Calu3 (cell line): ENCODE measurements at regions not wholly inside any gene's neighbourhood (a gene's known extent, or its start where the extent isn't known, plus 50 kb on each side); places are given as distances from the start of the nearest gene placed in this dataset.

Experiments
- BruUV-seq: library from RNA; stranded (reverse); fragments of 400-500 nt; replicated peaks from 2 replicates; lab custom pipeline; 2021; lab: Mats Ljungman, UMichigan
- CTCF ChIA-PET: fragments of 300-600 bp; sonication (Branson Sonifier 250); formaldehyde crosslinking; loops from one replicate; lab custom pipeline; 2022; ENCODE audit warnings: antibody characterized with exemption; lab: Charles Lee
- DNase-seq: peaks from one replicate; pipeline ENCODE4 v3.0.0; 2022
- H3K27ac Mint-ChIP-seq: one replicate; pipeline ENCODE4 v1.8.0; 2022; ENCODE audit warnings: mixed read lengths; ENCODE audit not compliant: unreplicated experiment
- H3K27me3 Mint-ChIP-seq: one replicate; pipeline ENCODE4 v1.8.0; 2022; ENCODE audit warnings: mixed read lengths; ENCODE audit not compliant: unreplicated experiment
- H3K36me3 Mint-ChIP-seq: one replicate; pipeline ENCODE4 v1.8.0; 2022; ENCODE audit warnings: mild to moderate bottlenecking, moderate library complexity, mixed read lengths; ENCODE audit not compliant: insufficient read depth, unreplicated experiment
- H3K4me1 Mint-ChIP-seq: one replicate; pipeline ENCODE4 v1.8.0; 2022; ENCODE audit warnings: mild to moderate bottlenecking, low read depth, mixed read lengths; ENCODE audit not compliant: unreplicated experiment
- H3K4me3 Mint-ChIP-seq: one replicate; pipeline ENCODE4 v1.8.0; 2022; ENCODE audit warnings: mild to moderate bottlenecking, low read depth, moderate library complexity, mixed read lengths; ENCODE audit not compliant: unreplicated experiment
- H3K9me3 Mint-ChIP-seq: one replicate; pipeline ENCODE4 v1.8.0; 2022; ENCODE audit warnings: low read depth, mixed read lengths; ENCODE audit not compliant: unreplicated experiment
- intact Hi-C: fragments of 100-400 bp; cut with micrococcal nuclease; formaldehyde crosslinking; loops from one replicate; pipeline ENCODE4 v1.10.0; 2022; ENCODE audit not compliant: unreplicated experiment
- TF ChIP-seq, protein P1 (sequence below): fragments of 200-600 bp; IDR thresholded peaks from one replicate; pipeline ENCODE4 v1.8.0; 2022; ENCODE audit warnings: antibody characterized with exemption; ENCODE audit not compliant: unreplicated experiment

DNA sequence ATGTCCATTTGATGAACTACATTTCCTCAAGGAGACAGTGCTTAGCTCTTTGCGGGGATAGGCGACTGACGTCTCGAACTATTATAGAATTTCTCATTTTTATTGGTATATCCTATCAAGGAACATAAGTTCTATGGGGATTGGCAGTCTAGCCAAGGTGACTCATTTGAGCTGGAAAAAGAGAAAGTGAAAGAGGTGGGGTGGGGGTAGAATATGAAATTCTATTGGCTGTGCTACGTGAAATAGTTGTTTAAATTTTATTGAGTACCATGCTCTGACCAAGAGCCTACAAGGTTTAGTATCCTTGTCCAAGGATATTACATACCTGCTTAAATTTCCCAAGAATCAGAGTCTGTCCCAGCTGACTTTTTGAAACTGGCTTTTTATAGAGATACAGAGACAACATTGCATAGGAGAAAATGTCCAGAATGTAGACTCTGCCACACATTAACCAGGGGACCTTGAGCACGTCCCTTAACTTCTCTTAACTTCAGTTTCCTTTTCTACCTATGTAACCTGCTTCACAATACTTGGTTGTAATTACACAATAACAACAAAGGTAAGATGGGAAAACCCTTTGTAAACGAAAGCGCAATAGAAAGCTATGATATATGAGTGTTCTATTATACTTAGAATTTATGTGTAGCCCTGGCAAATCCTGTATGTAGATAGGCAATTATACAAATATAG, 226.4 kb upstream of the WWC1 start:
- CTCF ChIA-PET, result no interaction called here
- no peak overlapping the region for H3K27ac Mint-ChIP-seq
- peaks cover 16% of the 10 kb centered on the region for H3K4me1 Mint-ChIP-seq
- H3K36me3 Mint-ChIP-seq, result no peaks in the 10 kb centered on the region
- intact Hi-C loops, result no loop called here
- no peaks in the 10 kb centered on the region for H3K9me3 Mint-ChIP-seq
- no peak for DNase-seq
- no TSS peak for BruUV-seq
- peaks cover 76% of the 10 kb centered on the region for H3K27me3 Mint-ChIP-seq
- H3K4me3 Mint-ChIP-seq, result peak overlapping the region; percentile 17
- TF ChIP-seq, protein P1, sequence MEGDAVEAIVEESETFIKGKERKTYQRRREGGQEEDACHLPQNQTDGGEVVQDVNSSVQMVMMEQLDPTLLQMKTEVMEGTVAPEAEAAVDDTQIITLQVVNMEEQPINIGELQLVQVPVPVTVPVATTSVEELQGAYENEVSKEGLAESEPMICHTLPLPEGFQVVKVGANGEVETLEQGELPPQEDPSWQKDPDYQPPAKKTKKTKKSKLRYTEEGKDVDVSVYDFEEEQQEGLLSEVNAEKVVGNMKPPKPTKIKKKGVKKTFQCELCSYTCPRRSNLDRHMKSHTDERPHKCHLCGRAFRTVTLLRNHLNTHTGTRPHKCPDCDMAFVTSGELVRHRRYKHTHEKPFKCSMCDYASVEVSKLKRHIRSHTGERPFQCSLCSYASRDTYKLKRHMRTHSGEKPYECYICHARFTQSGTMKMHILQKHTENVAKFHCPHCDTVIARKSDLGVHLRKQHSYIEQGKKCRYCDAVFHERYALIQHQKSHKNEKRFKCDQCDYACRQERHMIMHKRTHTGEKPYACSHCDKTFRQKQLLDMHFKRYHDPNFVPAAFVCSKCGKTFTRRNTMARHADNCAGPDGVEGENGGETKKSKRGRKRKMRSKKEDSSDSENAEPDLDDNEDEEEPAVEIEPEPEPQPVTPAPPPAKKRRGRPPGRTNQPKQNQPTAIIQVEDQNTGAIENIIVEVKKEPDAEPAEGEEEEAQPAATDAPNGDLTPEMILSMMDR, result no peak

DNA sequence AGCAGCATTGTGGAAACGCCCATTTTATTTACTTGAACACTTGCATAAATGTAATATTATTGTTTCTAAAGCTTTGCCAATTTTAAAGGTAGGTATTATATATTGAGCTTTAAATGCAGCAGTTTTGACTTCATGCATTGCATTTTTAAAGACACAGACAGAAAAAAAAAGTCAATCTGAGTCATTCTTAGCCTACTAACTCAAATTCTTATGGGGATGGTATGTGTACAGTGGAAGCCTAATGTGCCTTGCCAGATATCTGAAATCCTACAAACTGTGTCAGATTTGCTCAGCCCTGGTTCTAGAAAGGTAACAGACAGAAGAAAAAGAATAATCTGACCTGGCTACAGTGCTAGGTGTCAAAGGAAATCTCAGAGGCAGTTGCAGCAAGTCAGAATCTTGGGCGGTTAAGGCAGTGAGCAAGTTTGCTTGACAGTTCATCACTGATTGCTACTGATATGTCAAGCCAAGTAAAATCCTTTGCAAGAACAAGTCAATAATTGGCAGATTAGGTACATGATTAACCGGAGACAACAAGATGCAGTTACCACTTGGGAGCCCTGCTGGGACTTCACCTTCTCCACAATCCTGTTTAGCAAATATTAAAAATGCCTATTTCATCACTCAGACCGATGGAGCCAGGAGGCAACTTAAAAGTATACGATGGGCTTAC, 224.8 kb upstream of the WWC1 start:
- Mint-ChIP-seq H3K4me3 (no peak overlapping the region), H3K27ac (no peak overlapping the region), H3K36me3 (no peaks in the 10 kb centered on the region), H3K9me3 (no peaks in the 10 kb centered on the region), H3K4me1 (peaks cover 16% of the 10 kb centered on the region), H3K27me3 (peaks cover 78% of the 10 kb centered on the region)
- TF ChIP-seq, protein P1, result no peak
- CTCF ChIA-PET, result no interaction called here
- BruUV-seq, result no TSS peak
- intact Hi-C loops, result no loop called here
- no peak for DNase-seq

DNA sequence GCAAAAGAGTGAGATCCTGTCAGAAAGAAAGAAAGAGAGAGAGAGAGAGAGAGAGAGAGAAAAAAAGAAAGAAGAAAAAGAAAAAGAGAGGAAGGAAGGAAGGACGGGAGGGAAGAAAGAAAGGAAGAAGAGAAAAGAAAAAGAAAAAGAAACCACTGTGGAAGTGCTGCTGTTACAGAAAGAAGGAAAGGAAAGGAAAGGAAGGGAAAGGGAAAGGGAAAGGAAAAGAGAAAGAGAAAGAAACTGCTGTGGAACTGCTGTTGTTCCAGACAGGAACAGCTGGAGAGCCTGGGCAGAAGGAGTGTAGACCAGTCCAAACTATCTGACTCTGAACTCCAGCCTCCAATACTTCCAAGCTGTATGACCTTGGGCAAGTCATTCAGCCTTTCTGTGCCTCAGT, 220.7 kb upstream of the WWC1 start:
- no peak overlapping the region for H3K27ac Mint-ChIP-seq
- TF ChIP-seq, protein P1, result no peak
- no peak overlapping the region for H3K4me3 Mint-ChIP-seq
- H3K9me3 Mint-ChIP-seq, result no peaks in the 10 kb centered on the region
- BruUV-seq, result no TSS peak
- intact Hi-C loops, result no loop called here
- H3K36me3 Mint-ChIP-seq, result no peaks in the 10 kb centered on the region
- peaks cover 9% of the 10 kb centered on the region for H3K4me1 Mint-ChIP-seq
- CTCF ChIA-PET, result interaction anchor here (0.7 to 1.0 kb wide), 2 partner anchors 14 to 139 kb away, joined by 3 read pairs; no protein-coding TSS in a partner anchor
- H3K27me3 Mint-ChIP-seq, result peaks cover 76% of the 10 kb centered on the region
- no peak for DNase-seq

DNA sequence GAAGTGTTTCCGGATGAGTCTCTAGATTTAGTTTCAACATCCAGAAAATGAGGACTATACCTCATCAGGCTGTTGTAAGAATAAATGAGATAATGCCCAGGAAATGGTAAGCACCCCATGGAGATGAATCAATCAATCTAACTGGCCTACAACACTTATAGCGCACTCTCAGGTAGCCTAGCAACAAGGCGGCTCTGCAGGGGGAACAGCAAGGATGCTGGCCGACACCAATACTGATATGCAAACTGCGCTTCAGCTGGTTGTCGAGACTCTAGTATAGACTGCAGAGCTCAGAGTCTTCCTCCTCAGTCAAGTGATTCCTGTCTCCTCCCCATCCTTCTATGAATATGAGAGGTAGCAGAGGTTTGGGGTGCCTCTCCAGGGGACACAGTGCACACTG, 218.8 kb upstream of the WWC1 start:
- H3K4me1 Mint-ChIP-seq, result no peaks in the 10 kb centered on the region
- CTCF ChIA-PET, result no interaction called here
- no peak overlapping the region for H3K4me3 Mint-ChIP-seq
- TF ChIP-seq, protein P1, result no peak
- BruUV-seq, result no TSS peak
- no peaks in the 10 kb centered on the region for H3K9me3 Mint-ChIP-seq
- H3K36me3 Mint-ChIP-seq, result no peaks in the 10 kb centered on the region
- H3K27me3 Mint-ChIP-seq, result peaks cover 67% of the 10 kb centered on the region
- no peak for DNase-seq
- intact Hi-C loops, result no loop called here
- no peak overlapping the region for H3K27ac Mint-ChIP-seq
